ENCODE measurements at regions not wholly inside any gene's neighbourhood (a gene's known extent, or its start where the extent isn't known, plus 50 kb on each side); places are given as distances from the start of the nearest gene placed in this dataset.

DNA sequence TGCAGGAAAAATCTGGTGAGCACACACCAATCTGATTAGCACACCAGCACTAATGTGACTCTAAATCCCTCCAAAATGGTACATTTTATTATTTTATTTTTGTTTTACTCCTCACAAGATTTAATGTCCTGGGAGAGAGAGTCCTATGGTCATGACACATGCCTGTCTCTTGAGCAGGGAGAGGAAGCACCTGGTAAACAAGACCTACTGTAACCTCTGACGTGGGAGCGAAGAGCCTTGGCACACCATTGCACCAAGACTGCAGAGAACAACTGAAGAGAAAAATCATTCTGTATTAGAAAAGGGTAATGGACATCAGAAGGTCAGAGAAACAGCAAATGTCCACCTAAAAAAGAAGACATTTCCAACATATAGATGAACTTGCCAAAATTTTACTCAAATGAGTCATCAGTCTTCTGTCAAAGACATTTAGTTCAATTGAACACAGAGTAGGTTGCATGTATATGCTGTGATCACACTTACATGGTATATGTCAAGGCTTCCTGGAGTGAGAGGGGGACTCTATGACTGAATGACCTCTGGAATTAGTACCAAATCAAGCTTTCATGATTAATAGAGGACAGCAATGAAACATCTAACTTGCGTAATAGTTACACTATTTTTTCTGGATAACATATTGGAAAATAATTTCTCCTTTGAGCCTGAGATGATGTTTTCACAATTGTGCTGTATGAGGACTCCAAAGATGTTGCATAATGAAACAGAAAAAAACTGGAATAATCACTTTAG, 186.9 kb upstream of the FLRT2 start:
- H3K4me1 ChIP-seq (ENCODE audit: control insufficient read depth, insufficient read depth, low read length) = no peaks in the 10 kb centered on the region
- no peak overlapping the region for H3K4me3 ChIP-seq (ENCODE audit: low read depth, low read length)
- POLR2A ChIA-PET = no interaction called here
- no peak overlapping the region for H3K27ac ChIP-seq (ENCODE audit: extremely low read depth, low read depth, low read length)
- H3K36me3 ChIP-seq (ENCODE audit: control insufficient read depth in 2 of 2, insufficient read depth in 1 of 2, low read length in 2 of 2) = no peaks in the 10 kb centered on the region
- CTCF ChIA-PET = interaction anchor here (0.6 to 0.7 kb wide), 2 partner anchors 39 to 1630 kb away, joined by 3 read pairs; no protein-coding TSS in a partner anchor
- TF ChIP-seq ZNF157 (tag by site-specific recombination; IDR thresholded peaks at IDR 0.05) (no peak), HOXA7 (CRISPR knock-in tag; IDR thresholded peaks at IDR 0.05; ENCODE audit: borderline replicate concordance) (no peak), ZNF621 (tag by site-specific recombination; IDR thresholded peaks at IDR 0.05) (no peak), ZNF600 (tag by site-specific recombination; IDR thresholded peaks at IDR 0.05) (no peak), ZNF791 (tag by site-specific recombination; IDR thresholded peaks at IDR 0.05) (no peak), ZNF555 (tag by site-specific recombination; conservative IDR thresholded peaks at IDR 0.05) (no peak), ZBTB1 (tag by site-specific recombination; IDR thresholded peaks at IDR 0.05) (no peak), MZF1 (tag by site-specific recombination; IDR thresholded peaks at IDR 0.05; ENCODE audit: borderline replicate concordance) (no peak), TCF7L2 (IDR thresholded peaks at IDR 0.05; ENCODE audit: borderline replicate concordance, low read depth, low read length) (no peak), ZNF747 (tag by site-specific recombination; IDR thresholded peaks at IDR 0.05) (no peak), SETDB1 (IDR thresholded peaks at IDR 0.05; ENCODE audit: insufficient read length, low read length) (no peak), ZNF404 (tag by site-specific recombination; IDR thresholded peaks at IDR 0.05) (no peak), ZNF701 (tag by site-specific recombination; IDR thresholded peaks at IDR 0.05) (no peak), KLF9 (tag by site-specific recombination; IDR thresholded peaks at IDR 0.05; ENCODE audit: low read depth) (no peak), KLF7 (tag by site-specific recombination; IDR thresholded peaks at IDR 0.05; ENCODE audit: borderline replicate concordance) (no peak), ZNF23 (tag by site-specific recombination; IDR thresholded peaks at IDR 0.05; ENCODE audit: borderline replicate concordance) (no peak), ZNF416 (tag by site-specific recombination; IDR thresholded peaks at IDR 0.05) (no peak), ZNF391 (tag by site-specific recombination; IDR thresholded peaks at IDR 0.05; ENCODE audit: borderline replicate concordance, low read depth) (no peak), ZNF610 (tag by site-specific recombination; IDR thresholded peaks at IDR 0.05; ENCODE audit: borderline replicate concordance) (no peak)
- TF ChIP-seq, protein P1, sequence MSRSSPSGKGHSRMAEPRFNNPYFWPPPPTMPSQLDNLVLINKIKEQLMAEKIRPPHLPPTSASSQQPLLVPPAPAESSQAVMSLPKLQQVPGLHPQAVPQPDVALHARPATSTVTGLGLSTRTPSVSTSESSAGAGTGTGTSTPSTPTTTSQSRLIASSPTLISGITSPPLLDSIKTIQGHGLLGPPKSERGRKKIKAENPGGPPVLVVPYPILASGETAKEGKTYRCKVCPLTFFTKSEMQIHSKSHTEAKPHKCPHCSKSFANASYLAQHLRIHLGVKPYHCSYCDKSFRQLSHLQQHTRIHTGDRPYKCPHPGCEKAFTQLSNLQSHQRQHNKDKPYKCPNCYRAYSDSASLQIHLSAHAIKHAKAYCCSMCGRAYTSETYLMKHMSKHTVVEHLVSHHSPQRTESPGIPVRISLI (tag by site-specific recombination; IDR thresholded peaks at IDR 0.05) = no peak
- no peaks in the 10 kb centered on the region for H3K9me3 ChIP-seq (ENCODE audit: control insufficient read depth, insufficient read depth, low read depth, low read length)

DNA sequence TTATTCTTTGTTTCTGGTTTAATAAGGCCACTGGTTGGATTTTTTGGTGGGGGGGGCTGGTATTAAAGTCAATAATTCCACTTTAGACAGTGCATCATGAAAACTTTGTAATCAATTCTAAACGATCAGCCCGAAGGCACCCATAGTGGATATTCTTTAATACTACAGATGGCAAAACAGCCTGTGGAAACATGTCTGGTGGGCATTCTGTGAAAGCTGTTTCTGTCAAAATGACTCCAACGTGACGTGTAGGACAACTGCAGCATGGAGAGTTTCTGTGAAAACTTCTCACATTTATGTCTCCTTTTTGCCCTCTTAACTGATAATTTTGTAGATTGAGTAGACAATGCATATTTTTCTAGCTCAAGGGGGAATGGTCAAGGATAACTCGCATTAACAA, 185.8 kb upstream of the FLRT2 start:
- Histone ChIP-seq H3K27ac (ENCODE audit: extremely low read depth, low read depth, low read length) (no peak overlapping the region), H3K9me3 (ENCODE audit: control insufficient read depth, insufficient read depth, low read depth, low read length) (no peaks in the 10 kb centered on the region), H3K36me3 (ENCODE audit: control insufficient read depth in 2 of 2, insufficient read depth in 1 of 2, low read length in 2 of 2) (no peaks in the 10 kb centered on the region), H3K4me1 (ENCODE audit: control insufficient read depth, insufficient read depth, low read length) (no peaks in the 10 kb centered on the region), H3K4me3 (ENCODE audit: low read depth, low read length) (no peak overlapping the region)
- CTCF ChIA-PET = no interaction called here
- no peak for TF ChIP-seq ZNF658 (tag by site-specific recombination; IDR thresholded peaks at IDR 0.05)
- TF ChIP-seq ZBTB17 (tag by site-specific recombination; IDR thresholded peaks at IDR 0.05) = no peak
- no peak for TF ChIP-seq ZNF558 (tag by site-specific recombination; IDR thresholded peaks at IDR 0.05)
- no peak for TF ChIP-seq ZNF202 (tag by site-specific recombination; IDR thresholded peaks at IDR 0.05; ENCODE audit: borderline replicate concordance)
- TF ChIP-seq FEZF1 (tag by site-specific recombination; IDR thresholded peaks at IDR 0.05) = no peak
- TF ChIP-seq, protein P2, sequence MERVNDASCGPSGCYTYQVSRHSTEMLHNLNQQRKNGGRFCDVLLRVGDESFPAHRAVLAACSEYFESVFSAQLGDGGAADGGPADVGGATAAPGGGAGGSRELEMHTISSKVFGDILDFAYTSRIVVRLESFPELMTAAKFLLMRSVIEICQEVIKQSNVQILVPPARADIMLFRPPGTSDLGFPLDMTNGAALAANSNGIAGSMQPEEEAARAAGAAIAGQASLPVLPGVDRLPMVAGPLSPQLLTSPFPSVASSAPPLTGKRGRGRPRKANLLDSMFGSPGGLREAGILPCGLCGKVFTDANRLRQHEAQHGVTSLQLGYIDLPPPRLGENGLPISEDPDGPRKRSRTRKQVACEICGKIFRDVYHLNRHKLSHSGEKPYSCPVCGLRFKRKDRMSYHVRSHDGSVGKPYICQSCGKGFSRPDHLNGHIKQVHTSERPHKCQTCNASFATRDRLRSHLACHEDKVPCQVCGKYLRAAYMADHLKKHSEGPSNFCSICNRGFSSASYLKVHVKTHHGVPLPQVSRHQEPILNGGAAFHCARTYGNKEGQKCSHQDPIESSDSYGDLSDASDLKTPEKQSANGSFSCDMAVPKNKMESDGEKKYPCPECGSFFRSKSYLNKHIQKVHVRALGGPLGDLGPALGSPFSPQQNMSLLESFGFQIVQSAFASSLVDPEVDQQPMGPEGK (tag by site-specific recombination; IDR thresholded peaks at IDR 0.05) = no peak
- TF ChIP-seq HOXC10 (CRISPR knock-in tag; IDR thresholded peaks at IDR 0.05) = no peak
- no peak for TF ChIP-seq ZNF677 (tag by site-specific recombination; IDR thresholded peaks at IDR 0.05)
- TF ChIP-seq, protein P3, sequence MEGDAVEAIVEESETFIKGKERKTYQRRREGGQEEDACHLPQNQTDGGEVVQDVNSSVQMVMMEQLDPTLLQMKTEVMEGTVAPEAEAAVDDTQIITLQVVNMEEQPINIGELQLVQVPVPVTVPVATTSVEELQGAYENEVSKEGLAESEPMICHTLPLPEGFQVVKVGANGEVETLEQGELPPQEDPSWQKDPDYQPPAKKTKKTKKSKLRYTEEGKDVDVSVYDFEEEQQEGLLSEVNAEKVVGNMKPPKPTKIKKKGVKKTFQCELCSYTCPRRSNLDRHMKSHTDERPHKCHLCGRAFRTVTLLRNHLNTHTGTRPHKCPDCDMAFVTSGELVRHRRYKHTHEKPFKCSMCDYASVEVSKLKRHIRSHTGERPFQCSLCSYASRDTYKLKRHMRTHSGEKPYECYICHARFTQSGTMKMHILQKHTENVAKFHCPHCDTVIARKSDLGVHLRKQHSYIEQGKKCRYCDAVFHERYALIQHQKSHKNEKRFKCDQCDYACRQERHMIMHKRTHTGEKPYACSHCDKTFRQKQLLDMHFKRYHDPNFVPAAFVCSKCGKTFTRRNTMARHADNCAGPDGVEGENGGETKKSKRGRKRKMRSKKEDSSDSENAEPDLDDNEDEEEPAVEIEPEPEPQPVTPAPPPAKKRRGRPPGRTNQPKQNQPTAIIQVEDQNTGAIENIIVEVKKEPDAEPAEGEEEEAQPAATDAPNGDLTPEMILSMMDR (tag by site-specific recombination; IDR thresholded peaks at IDR 0.05) = no peak
- no peak for TF ChIP-seq ZNF248 (tag by site-specific recombination; IDR thresholded peaks at IDR 0.05)
- no peak for TF ChIP-seq ZNF768 (tag by site-specific recombination; IDR thresholded peaks at IDR 0.05)
- TF ChIP-seq MEIS1 (CRISPR knock-in tag; IDR thresholded peaks at IDR 0.05; ENCODE audit: borderline replicate concordance) = no peak
- POLR2A ChIA-PET = no interaction called here
